GM12872 (cell line): ENCODE measurements at regions not wholly inside any gene's neighbourhood (a gene's known extent, or its start where the extent isn't known, plus 50 kb on each side); places are given as distances from the start of the nearest gene placed in this dataset.
A peak's percentile ranks its signal among the peaks of the same experiment; 100 is the strongest.

ENCODE experiments used
- CTCF ChIP-seq: IDR thresholded peaks from 3 replicates; pipeline ENCODE4 v1.5.1; 2011; ENCODE audit warnings: low read depth, mild to moderate bottlenecking, low read length, moderate library complexity; ENCODE audit not compliant: insufficient read depth

GRCh38 chr7:115359119-115359518, 437.2 kb downstream of the MDFIC start:
- TF ChIP-seq CTCF, result no peak

- no peak for TF ChIP-seq CTCF
These were observed 435.8 kb downstream of the MDFIC start for GRCh38 chr7:115357703-115357999.

- TF ChIP-seq CTCF, result no peak
These were observed 435.3 kb downstream of the MDFIC start for GRCh38 chr7:115356999-115357702.

GRCh38 chr7:115356139-115356746, 434.3 kb downstream of the MDFIC start:
- TF ChIP-seq CTCF, result peak; percentile 46; the same call in 2 of the 3 replicates

- no peak for TF ChIP-seq CTCF
These were observed 433.0 kb downstream of the MDFIC start for GRCh38 chr7:115354925-115355324.

GRCh38 chr7:115352375-115352774, 430.5 kb downstream of the MDFIC start:
- no peak for TF ChIP-seq CTCF

- TF ChIP-seq CTCF, result no peak
These were observed 428.9 kb downstream of the MDFIC start for GRCh38 chr7:115350764-115351163.
